Progenitor cell of endocrine pancreas (in vitro differentiated cells): ENCODE measurements at regions not wholly inside any gene's neighbourhood (a gene's known extent, or its start where the extent isn't known, plus 50 kb on each side); places are given as distances from the start of the nearest gene placed in this dataset.

Experiments used
- DNase-seq: peaks from one replicate; pipeline ENCODE4 v3.0.0; 2021; ENCODE audit warnings: low spot score; ENCODE audit not compliant: unreplicated experiment
- H3K27ac Mint-ChIP-seq: 2 replicates; pipeline ENCODE4 v1.8.0; 2021; ENCODE audit warnings: mild to moderate bottlenecking, moderate library complexity, mixed read lengths
- H3K27me3 Mint-ChIP-seq: 2 replicates; pipeline ENCODE4 v1.8.0; 2021; ENCODE audit warnings: mixed read lengths
- H3K36me3 Mint-ChIP-seq: 2 replicates; pipeline ENCODE4 v1.8.0; 2022; ENCODE audit warnings: mixed read lengths; ENCODE audit not compliant: insufficient read depth
- H3K4me1 Mint-ChIP-seq: 2 replicates; pipeline ENCODE4 v1.8.0; 2021; ENCODE audit warnings: low read depth, mixed read lengths
- H3K4me3 Mint-ChIP-seq: 2 replicates; pipeline ENCODE4 v1.8.0; 2021; ENCODE audit warnings: low read depth, mild to moderate bottlenecking, moderate library complexity, mixed read lengths
- H3K9me3 Mint-ChIP-seq: 2 replicates; pipeline ENCODE4 v1.8.0; 2021; ENCODE audit warnings: low read depth, mixed read lengths
- CTCF ChIP-seq: fragments of 200-600 bp; sonication (generic); IDR thresholded peaks from one replicate; pipeline ENCODE4 v1.5.0; 2021; ENCODE audit warnings: antibody characterized with exemption, mild to moderate bottlenecking; ENCODE audit not compliant: unreplicated experiment

GRCh38 chr6:8905757-8906156, 470.4 kb upstream of the SLC35B3 start:
- Mint-ChIP-seq H3K4me1 (no peaks in the 10 kb centered on the region), H3K36me3 (no peaks in the 10 kb centered on the region), H3K4me3 (no peak overlapping the region), H3K9me3 (no peaks in the 10 kb centered on the region), H3K27ac (no peak overlapping the region), H3K27me3 (no peaks in the 10 kb centered on the region)
- no peak for TF ChIP-seq CTCF
- DNase-seq, result no peak

- peak; percentile 16 for TF ChIP-seq CTCF
- H3K9me3 Mint-ChIP-seq, result no peaks in the 10 kb centered on the region
- H3K36me3 Mint-ChIP-seq, result no peaks in the 10 kb centered on the region
- DNase-seq, result no peak
- H3K4me3 Mint-ChIP-seq, result no peak overlapping the region
- no peaks in the 10 kb centered on the region for H3K4me1 Mint-ChIP-seq
- no peaks in the 10 kb centered on the region for H3K27me3 Mint-ChIP-seq
- no peak overlapping the region for H3K27ac Mint-ChIP-seq
These were observed 469.4 kb upstream of the SLC35B3 start for GRCh38 chr6:8904754-8905153.

GRCh38 chr6:8900056-8900455, 464.7 kb upstream of the SLC35B3 start:
- Mint-ChIP-seq H3K36me3 (no peaks in the 10 kb centered on the region), H3K4me3 (no peak overlapping the region), H3K9me3 (no peaks in the 10 kb centered on the region), H3K4me1 (peaks cover 23% of the 10 kb centered on the region), H3K27me3 (no peaks in the 10 kb centered on the region), H3K27ac (no peak overlapping the region)
- DNase-seq, result no peak
- no peak for TF ChIP-seq CTCF

- Mint-ChIP-seq H3K36me3 (no peaks in the 10 kb centered on the region), H3K4me3 (no peak overlapping the region), H3K27ac (no peak overlapping the region), H3K27me3 (peaks cover 7% of the 10 kb centered on the region), H3K9me3 (no peaks in the 10 kb centered on the region), H3K4me1 (no peaks in the 10 kb centered on the region)
- no peak for DNase-seq
- no peak for TF ChIP-seq CTCF
These were observed 454.2 kb upstream of the SLC35B3 start for GRCh38 chr6:8889514-8889913.

GRCh38 chr6:8888468-8888867, 453.1 kb upstream of the SLC35B3 start:
- H3K4me1 Mint-ChIP-seq, result no peaks in the 10 kb centered on the region
- H3K4me3 Mint-ChIP-seq, result no peak overlapping the region
- peak; percentile 37 for TF ChIP-seq CTCF
- H3K9me3 Mint-ChIP-seq, result no peaks in the 10 kb centered on the region
- H3K27me3 Mint-ChIP-seq, result peaks cover 7% of the 10 kb centered on the region
- H3K27ac Mint-ChIP-seq, result no peak overlapping the region
- DNase-seq, result no peak
- H3K36me3 Mint-ChIP-seq, result no peaks in the 10 kb centered on the region

GRCh38 chr6:8881663-8882062, 446.3 kb upstream of the SLC35B3 start:
- no peaks in the 10 kb centered on the region for H3K27me3 Mint-ChIP-seq
- H3K4me3 Mint-ChIP-seq, result no peak overlapping the region
- H3K9me3 Mint-ChIP-seq, result no peaks in the 10 kb centered on the region
- no peak for TF ChIP-seq CTCF
- H3K27ac Mint-ChIP-seq, result no peak overlapping the region
- no peaks in the 10 kb centered on the region for H3K4me1 Mint-ChIP-seq
- no peaks in the 10 kb centered on the region for H3K36me3 Mint-ChIP-seq
- no peak for DNase-seq
